Cardiac fibroblast (primary cell): ENCODE measurements at regions not wholly inside any gene's neighbourhood (a gene's known extent, or its start where the extent isn't known, plus 50 kb on each side); places are given as distances from the start of the nearest gene placed in this dataset.

ENCODE experiments used
- DNase-seq, 2 donors: peaks; one replicate each; pipeline versions ENCODE4 v3.0.0 to v3.0.0-alpha.2; 2010; ENCODE audit warnings: low read depth in 2 of 2
- H3K4me3 ChIP-seq, 2 donors: replicated peaks in 1 of 2; 1 replicate in 1 of 2; 2 replicates in 1 of 2; pipeline ENCODE4 v1.5.1; 2011; ENCODE audit warnings: low read depth in 2 of 2, low read length in 2 of 2, mild to moderate bottlenecking in 2 of 2, moderate library complexity in 1 of 2
- CTCF ChIP-seq: IDR thresholded peaks from one replicate; pipeline ENCODE4 v1.5.1; 2011; ENCODE audit warnings: low read depth, mild to moderate bottlenecking, low read length, inconsistent platforms

GRCh38 chr1:96538111-96538641, 183.4 kb upstream of the PTBP2 start:
- DNase-seq: peak; percentile 95 to 96
- peak; percentile 51 for TF ChIP-seq CTCF
- no peak overlapping the region for H3K4me3 ChIP-seq

GRCh38 chr1:96538883-96539282, 182.7 kb upstream of the PTBP2 start:
- DNase-seq: peak; percentile 98
- H3K4me3 ChIP-seq: no peak overlapping the region
- no peak for TF ChIP-seq CTCF

DNA sequence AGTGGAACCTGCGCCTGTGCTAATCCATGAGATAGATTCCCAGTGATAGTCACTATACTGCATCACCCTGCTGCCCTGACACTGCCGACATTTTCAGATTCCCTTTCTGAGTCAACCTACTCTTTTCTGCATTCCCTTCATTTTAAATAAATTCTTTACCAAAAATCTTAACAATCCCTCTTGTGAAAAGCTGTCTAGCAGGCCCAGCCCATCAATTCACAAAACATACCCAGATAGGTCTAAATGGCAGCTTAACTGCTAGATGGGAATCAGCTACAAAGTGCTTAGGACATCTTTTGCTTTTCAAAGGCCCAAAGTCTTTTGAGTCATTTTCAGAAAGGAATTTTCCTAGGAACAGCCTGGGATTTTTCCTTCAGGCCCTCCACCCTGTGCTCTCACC, 180.1 kb upstream of the PTBP2 start:
- no peak for TF ChIP-seq CTCF
- no peak for DNase-seq
- no peak overlapping the region for H3K4me3 ChIP-seq

- no peak overlapping the region for H3K4me3 ChIP-seq
- DNase-seq: no peak
- no peak for TF ChIP-seq CTCF
Observed at GRCh38 chr1:96544051-96544830, 177.3 kb upstream of the PTBP2 start.

DNA sequence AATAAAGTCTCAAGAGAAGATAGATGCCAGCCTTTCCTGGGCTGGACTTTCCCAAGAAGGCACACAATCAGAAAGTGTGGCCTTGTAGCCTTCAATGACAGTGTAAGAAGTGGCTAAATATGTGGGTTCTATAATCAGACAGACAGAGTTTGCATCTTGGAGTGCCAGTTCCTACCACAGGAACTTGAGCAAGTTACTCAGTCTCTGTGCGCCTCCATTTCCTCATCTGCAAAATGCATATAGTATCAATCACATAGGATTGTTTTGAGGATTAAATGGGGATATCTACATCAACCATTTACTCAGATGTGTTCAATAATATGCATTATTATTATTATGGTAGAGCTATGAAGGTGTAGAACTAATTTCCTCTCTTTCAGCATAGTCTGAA, 176.8 kb upstream of the PTBP2 start:
- H3K4me3 ChIP-seq: no peak overlapping the region
- DNase-seq: no peak
- no peak for TF ChIP-seq CTCF

DNA sequence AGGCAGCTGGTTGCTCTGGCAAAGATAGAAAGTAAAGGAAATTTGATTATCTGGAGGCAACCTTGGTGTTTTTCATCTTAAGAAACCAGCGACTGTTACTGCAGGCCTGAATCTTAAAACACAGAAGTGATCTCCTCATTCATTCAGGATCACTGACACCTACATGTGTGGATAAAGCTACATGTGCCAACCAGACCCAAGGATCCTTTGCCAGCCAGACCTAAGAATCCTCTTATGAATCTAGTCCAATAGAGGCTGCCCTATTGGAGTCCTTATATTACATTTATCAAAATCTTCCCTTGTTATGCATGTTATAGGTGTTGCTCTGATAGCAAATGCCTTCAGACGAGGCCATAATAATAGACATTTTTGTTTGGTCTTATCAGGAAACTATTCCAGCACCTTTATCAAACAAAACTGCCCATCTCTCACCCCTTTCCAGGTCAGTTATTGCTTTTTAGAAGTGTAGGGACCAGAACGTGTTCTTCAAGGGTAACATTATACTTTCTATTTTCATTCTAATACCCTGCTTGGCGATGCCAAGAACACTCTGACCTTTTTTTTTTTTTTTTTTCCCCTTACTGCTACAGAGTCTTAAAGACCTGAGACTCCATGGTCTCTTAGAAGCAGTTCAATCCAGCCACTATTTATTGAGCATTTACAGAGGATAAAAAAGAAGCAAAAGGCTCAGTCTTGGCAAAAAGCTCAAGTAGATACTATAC, 175.5 kb upstream of the PTBP2 start:
- no peak for DNase-seq
- TF ChIP-seq CTCF: no peak
- H3K4me3 ChIP-seq: no peak overlapping the region
